ENCODE measurements at regions not wholly inside any gene's neighbourhood (a gene's known extent, or its start where the extent isn't known, plus 50 kb on each side); places are given as distances from the start of the nearest gene placed in this dataset.
"Not testable (repeated sequence)": the region's sequence is repeated elsewhere in the genome, so short reads cannot be mapped to it uniquely, and the experiment has no call there.

- no peak for DNase-seq
Observed at GRCh38 chr10:126722726-126723125, 52.2 kb upstream of the C10orf90 start.

- no peak for DNase-seq
Observed at GRCh38 chr10:126723226-126723625, 52.7 kb upstream of the C10orf90 start.

- DNase-seq = no peak
Observed at GRCh38 chr10:126729314-126729870, 58.9 kb upstream of the C10orf90 start.

- DNase-seq = no peak
Observed at GRCh38 chr10:126730856-126731609, 60.5 kb upstream of the C10orf90 start.

GRCh38 chr10:126731610-126731990 is 61.1 kb upstream of the C10orf90 start:
- no peak for DNase-seq

- DNase-seq = no peak
Observed at GRCh38 chr10:126732308-126732707, 61.8 kb upstream of the C10orf90 start.

GRCh38 chr10:126732868-126733267 is 62.4 kb upstream of the C10orf90 start:
- no peak for DNase-seq

GRCh38 chr10:126734015-126734414 is 63.5 kb upstream of the C10orf90 start:
- DNase-seq = no peak

GRCh38 chr10:126734967-126735366 is 64.5 kb upstream of the C10orf90 start:
- peak in 1 of 2 donors; percentile 4 for DNase-seq

- no peak for DNase-seq
Observed at GRCh38 chr10:126736142-126736541, 65.6 kb upstream of the C10orf90 start.

- DNase-seq = no peak
Observed at GRCh38 chr10:126736727-126737126, 66.2 kb upstream of the C10orf90 start.

- no peak for DNase-seq
Observed at GRCh38 chr10:126738001-126738400, 67.5 kb upstream of the C10orf90 start.

- no peak for DNase-seq
Observed at GRCh38 chr10:126744571-126744970, 74.1 kb upstream of the C10orf90 start.

GRCh38 chr10:126749015-126749655 is 78.6 kb upstream of the C10orf90 start:
- peak; percentile 66 to 69 for DNase-seq

- no peak for DNase-seq
Observed at GRCh38 chr10:126754966-126755365, 84.5 kb upstream of the C10orf90 start.

- no peak for DNase-seq
Observed at GRCh38 chr10:126758867-126759266, 88.4 kb upstream of the C10orf90 start.

GRCh38 chr10:126759531-126759930 is 89.0 kb upstream of the C10orf90 start:
- DNase-seq = no peak

GRCh38 chr10:126766646-126767045 is 96.2 kb upstream of the C10orf90 start:
- not testable (repeated sequence) for DNase-seq

GRCh38 chr10:126770809-126771208 is 100.3 kb upstream of the C10orf90 start:
- DNase-seq = no peak

- DNase-seq = no peak
Observed at GRCh38 chr10:126776168-126776567, 105.7 kb upstream of the C10orf90 start.

GRCh38 chr10:126777714-126778113 is 107.2 kb upstream of the C10orf90 start:
- DNase-seq = no peak

- DNase-seq = no peak
Observed at GRCh38 chr10:126781450-126782216, 111.1 kb upstream of the C10orf90 start.

GRCh38 chr10:126783806-126784557 is 113.5 kb upstream of the C10orf90 start:
- DNase-seq = no peak
